ENCODE measurements at regions not wholly inside any gene's neighbourhood (a gene's known extent, or its start where the extent isn't known, plus 50 kb on each side); places are given as distances from the start of the nearest gene placed in this dataset.

DNA sequence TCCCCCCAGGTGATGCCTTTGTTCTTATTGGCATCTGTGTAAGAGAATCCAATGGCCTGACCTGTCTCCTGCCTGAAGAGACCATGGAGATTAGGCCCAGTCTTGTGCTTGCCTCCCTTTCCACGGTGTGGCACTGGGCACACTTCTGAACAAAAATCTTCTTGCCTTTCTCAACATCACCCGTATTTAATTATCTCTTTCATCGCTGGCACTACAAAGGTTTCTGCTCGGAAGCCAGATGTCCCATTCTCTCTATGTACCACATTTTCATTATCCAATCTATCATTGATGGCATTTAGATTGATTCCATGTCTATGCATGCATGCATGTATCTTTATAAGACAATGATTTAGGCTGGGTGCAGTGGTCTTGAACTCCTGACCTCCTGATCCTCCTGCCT, 74.3 kb downstream of the SLC25A15 start:
- ChIA-PET CTCF (no interaction called here), POLR2A (no interaction called here)
- no peak overlapping the region for H2AFZ ChIP-seq (ENCODE audit: low read depth)
- WGBS (ENCODE audit: low lambda C conversion rate): 50% methylated on average over 4 of the region's 4 CpGs
- H3K9me2 ChIP-seq: no peaks in the 10 kb centered on the region
- no peaks in the 10 kb centered on the region; a peak in 1 of 4 replicates for H3K4me1 ChIP-seq (ENCODE audit: control insufficient read depth in 1 of 2, insufficient read depth in 2 of 2, low read depth in 1 of 2, low read length in 1 of 2)
- H3K36me3 ChIP-seq (replicated peaks in 1 of 2; ENCODE audit: control insufficient read depth in 1 of 2, insufficient read depth in 2 of 2, low read length in 1 of 2): no peaks in the 10 kb centered on the region
- peak; percentile 73 for TF ChIP-seq GATA2 (CRISPR knock-in tag; IDR thresholded peaks at IDR 0.05)
- TF ChIP-seq EP300 (IDR thresholded peaks at IDR 0.05; ENCODE audit: borderline replicate concordance in 1 of 2, low read depth in 1 of 2, low read length in 1 of 2): peak in 1 of 2 experiments; percentile 27; a peak in 1 of 4 replicates
- TF ChIP-seq RFX5 (IDR thresholded peaks at IDR 0.05; ENCODE audit: low read length): no peak
- no peak for TF ChIP-seq NFIC (IDR thresholded peaks at IDR 0.05; ENCODE audit: borderline replicate concordance)
- TF ChIP-seq RCOR1 (IDR thresholded peaks at IDR 0.05; ENCODE audit: low read length): peak; percentile 66; the same call in 1 of the 2 replicates
- peak; percentile 53 for TF ChIP-seq RAD21 (IDR thresholded peaks at IDR 0.05; ENCODE audit: low read length)
- H3K27ac ChIP-seq (ENCODE audit: low read depth in 2 of 2, low read length in 1 of 2): 0 out of 4 replicates have a peak overlapping the region, but pooled peaks of 1 of the 2 experiments have one; percentile 8
- no peak overlapping the region for H3K9ac ChIP-seq
- H3K9me3 ChIP-seq: no peaks in the 10 kb centered on the region
- no peaks in the 10 kb centered on the region for H4K20me1 ChIP-seq (ENCODE audit: insufficient read depth)
- H3K79me2 ChIP-seq (ENCODE audit: insufficient read depth): no peaks in the 10 kb centered on the region
- H3K27me3 ChIP-seq (ENCODE audit: insufficient read depth): no peaks in the 10 kb centered on the region
- H3F3A ChIP-seq (replicated peaks; ENCODE audit: insufficient read depth): no peaks in the 10 kb centered on the region
- no peak overlapping the region for H3K4me3 ChIP-seq (ENCODE audit: low read depth in 2 of 2, low read length in 1 of 2)
- DNase-seq: peak; percentile 24
- H3K4me2 ChIP-seq: no peak overlapping the region

DNA sequence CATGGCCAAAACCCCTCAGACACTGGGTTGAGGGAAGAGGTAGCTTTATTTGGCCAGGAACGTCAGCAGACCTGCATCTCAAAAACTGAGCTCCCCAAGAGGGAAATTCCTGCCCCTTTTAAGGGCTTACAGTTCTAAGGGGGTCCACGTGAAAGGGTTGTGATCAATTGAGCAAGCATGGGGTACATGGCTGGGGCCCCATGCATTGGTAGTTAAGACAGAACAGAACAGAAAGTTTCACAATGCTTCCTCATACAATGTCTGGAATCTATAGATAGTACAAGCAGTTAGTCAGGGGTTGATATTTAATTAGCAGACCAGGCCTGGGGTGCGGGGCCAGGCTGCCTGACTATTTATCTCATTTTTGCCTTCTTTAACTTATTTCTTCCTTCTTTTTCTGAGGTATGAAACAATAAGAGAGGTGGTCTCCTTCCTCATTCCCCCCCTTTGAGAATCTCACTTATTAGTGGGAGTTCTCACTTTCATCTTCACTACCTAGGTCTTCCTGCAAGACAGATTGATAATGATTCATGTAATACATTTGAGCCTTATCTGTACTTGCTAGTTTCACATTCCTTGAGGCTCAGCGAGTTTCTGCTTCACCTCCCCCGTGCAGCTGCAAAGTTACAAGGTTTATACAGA, 84.8 kb downstream of the SLC25A15 start:
- DNase-seq: no peak
- no peak overlapping the region for H3K4me2 ChIP-seq
- ChIA-PET CTCF (no interaction called here), POLR2A (no interaction called here)
- H3K27ac ChIP-seq (ENCODE audit: low read depth in 2 of 2, low read length in 1 of 2): no peak overlapping the region
- WGBS (ENCODE audit: low lambda C conversion rate): 63% methylated on average over 5 of the region's 5 CpGs
- no peaks in the 10 kb centered on the region for H3K4me1 ChIP-seq (ENCODE audit: control insufficient read depth in 1 of 2, insufficient read depth in 2 of 2, low read depth in 1 of 2, low read length in 1 of 2)
- H3K79me2 ChIP-seq (ENCODE audit: insufficient read depth): no peaks in the 10 kb centered on the region
- H3F3A ChIP-seq (replicated peaks; ENCODE audit: insufficient read depth): no peaks in the 10 kb centered on the region
- no peak overlapping the region for H3K9ac ChIP-seq
- H3K4me3 ChIP-seq (ENCODE audit: low read depth in 2 of 2, low read length in 1 of 2): no peak overlapping the region; a peak in 1 of 4 replicates
- H3K9me3 ChIP-seq: no peaks in the 10 kb centered on the region
- peaks cover 18 to 21% of the 10 kb centered on the region in 2 experiments for H3K36me3 ChIP-seq (replicated peaks in 1 of 2; ENCODE audit: control insufficient read depth in 1 of 2, insufficient read depth in 2 of 2, low read length in 1 of 2)
- no peaks in the 10 kb centered on the region for H3K9me2 ChIP-seq
- no peaks in the 10 kb centered on the region for H4K20me1 ChIP-seq (ENCODE audit: insufficient read depth)
- H2AFZ ChIP-seq (ENCODE audit: low read depth): no peak overlapping the region
- H3K27me3 ChIP-seq (ENCODE audit: insufficient read depth): no peaks in the 10 kb centered on the region
- TF ChIP-seq FOXM1 (IDR thresholded peaks at IDR 0.05; ENCODE audit: low read depth): no peak
- TF ChIP-seq, protein P1, sequence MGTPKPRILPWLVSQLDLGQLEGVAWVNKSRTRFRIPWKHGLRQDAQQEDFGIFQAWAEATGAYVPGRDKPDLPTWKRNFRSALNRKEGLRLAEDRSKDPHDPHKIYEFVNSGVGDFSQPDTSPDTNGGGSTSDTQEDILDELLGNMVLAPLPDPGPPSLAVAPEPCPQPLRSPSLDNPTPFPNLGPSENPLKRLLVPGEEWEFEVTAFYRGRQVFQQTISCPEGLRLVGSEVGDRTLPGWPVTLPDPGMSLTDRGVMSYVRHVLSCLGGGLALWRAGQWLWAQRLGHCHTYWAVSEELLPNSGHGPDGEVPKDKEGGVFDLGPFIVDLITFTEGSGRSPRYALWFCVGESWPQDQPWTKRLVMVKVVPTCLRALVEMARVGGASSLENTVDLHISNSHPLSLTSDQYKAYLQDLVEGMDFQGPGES (IDR thresholded peaks at IDR 0.05; ENCODE audit: low read depth, low read length): no peak
- no peak for TF ChIP-seq NRF1 (IDR thresholded peaks at IDR 0.05; ENCODE audit: low read depth, low read length)
- TF ChIP-seq, protein P2, sequence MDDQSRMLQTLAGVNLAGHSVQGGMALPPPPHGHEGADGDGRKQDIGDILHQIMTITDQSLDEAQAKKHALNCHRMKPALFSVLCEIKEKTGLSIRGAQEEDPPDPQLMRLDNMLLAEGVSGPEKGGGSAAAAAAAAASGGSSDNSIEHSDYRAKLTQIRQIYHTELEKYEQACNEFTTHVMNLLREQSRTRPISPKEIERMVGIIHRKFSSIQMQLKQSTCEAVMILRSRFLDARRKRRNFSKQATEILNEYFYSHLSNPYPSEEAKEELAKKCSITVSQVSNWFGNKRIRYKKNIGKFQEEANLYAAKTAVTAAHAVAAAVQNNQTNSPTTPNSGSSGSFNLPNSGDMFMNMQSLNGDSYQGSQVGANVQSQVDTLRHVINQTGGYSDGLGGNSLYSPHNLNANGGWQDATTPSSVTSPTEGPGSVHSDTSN (IDR thresholded peaks at IDR 0.05): no peak
- TF ChIP-seq RXRA (IDR thresholded peaks at IDR 0.05; ENCODE audit: borderline replicate concordance, low read depth): no peak
- no peak for TF ChIP-seq GATA2 (CRISPR knock-in tag; IDR thresholded peaks at IDR 0.05)
- no peak for TF ChIP-seq ELF1 (IDR thresholded peaks at IDR 0.05)
- TF ChIP-seq EZH2phosphoT487 (IDR thresholded peaks at IDR 0.05; ENCODE audit: borderline replicate concordance, low read depth): no peak
- TF ChIP-seq POLR2AphosphoS5 (IDR thresholded peaks at IDR 0.05; ENCODE audit: low read depth, low read length): no peak
- TF ChIP-seq, protein P3, sequence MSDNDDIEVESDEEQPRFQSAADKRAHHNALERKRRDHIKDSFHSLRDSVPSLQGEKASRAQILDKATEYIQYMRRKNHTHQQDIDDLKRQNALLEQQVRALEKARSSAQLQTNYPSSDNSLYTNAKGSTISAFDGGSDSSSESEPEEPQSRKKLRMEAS (IDR thresholded peaks at IDR 0.05; ENCODE audit: low read depth): no peak
- TF ChIP-seq TCF12 (IDR thresholded peaks at IDR 0.05): no peak
- TF ChIP-seq CHD2 (IDR thresholded peaks at IDR 0.05; ENCODE audit: low read length, partially characterized antibody): no peak
- TF ChIP-seq GABPA (IDR thresholded peaks at IDR 0.05; ENCODE audit: low read depth): no peak
- TF ChIP-seq RCOR1 (IDR thresholded peaks at IDR 0.05; ENCODE audit: low read length): no peak
- TF ChIP-seq RFX5 (IDR thresholded peaks at IDR 0.05; ENCODE audit: low read length): no peak
- TF ChIP-seq, protein P4, sequence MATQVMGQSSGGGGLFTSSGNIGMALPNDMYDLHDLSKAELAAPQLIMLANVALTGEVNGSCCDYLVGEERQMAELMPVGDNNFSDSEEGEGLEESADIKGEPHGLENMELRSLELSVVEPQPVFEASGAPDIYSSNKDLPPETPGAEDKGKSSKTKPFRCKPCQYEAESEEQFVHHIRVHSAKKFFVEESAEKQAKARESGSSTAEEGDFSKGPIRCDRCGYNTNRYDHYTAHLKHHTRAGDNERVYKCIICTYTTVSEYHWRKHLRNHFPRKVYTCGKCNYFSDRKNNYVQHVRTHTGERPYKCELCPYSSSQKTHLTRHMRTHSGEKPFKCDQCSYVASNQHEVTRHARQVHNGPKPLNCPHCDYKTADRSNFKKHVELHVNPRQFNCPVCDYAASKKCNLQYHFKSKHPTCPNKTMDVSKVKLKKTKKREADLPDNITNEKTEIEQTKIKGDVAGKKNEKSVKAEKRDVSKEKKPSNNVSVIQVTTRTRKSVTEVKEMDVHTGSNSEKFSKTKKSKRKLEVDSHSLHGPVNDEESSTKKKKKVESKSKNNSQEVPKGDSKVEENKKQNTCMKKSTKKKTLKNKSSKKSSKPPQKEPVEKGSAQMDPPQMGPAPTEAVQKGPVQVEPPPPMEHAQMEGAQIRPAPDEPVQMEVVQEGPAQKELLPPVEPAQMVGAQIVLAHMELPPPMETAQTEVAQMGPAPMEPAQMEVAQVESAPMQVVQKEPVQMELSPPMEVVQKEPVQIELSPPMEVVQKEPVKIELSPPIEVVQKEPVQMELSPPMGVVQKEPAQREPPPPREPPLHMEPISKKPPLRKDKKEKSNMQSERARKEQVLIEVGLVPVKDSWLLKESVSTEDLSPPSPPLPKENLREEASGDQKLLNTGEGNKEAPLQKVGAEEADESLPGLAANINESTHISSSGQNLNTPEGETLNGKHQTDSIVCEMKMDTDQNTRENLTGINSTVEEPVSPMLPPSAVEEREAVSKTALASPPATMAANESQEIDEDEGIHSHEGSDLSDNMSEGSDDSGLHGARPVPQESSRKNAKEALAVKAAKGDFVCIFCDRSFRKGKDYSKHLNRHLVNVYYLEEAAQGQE (IDR thresholded peaks at IDR 0.05; ENCODE audit: low read depth, low read length): no peak
- TF ChIP-seq SMC3 (IDR thresholded peaks at IDR 0.05; ENCODE audit: low read depth, low read length): no peak
- TF ChIP-seq, protein P5, sequence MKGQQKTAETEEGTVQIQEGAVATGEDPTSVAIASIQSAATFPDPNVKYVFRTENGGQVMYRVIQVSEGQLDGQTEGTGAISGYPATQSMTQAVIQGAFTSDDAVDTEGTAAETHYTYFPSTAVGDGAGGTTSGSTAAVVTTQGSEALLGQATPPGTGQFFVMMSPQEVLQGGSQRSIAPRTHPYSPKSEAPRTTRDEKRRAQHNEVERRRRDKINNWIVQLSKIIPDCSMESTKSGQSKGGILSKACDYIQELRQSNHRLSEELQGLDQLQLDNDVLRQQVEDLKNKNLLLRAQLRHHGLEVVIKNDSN (IDR thresholded peaks at IDR 0.05; ENCODE audit: borderline replicate concordance, low read depth): no peak
